Heart left ventricle (tissue), 16 donors: ENCODE measurements at regions not wholly inside any gene's neighbourhood (a gene's known extent, or its start where the extent isn't known, plus 50 kb on each side); places are given as distances from the start of the nearest gene placed in this dataset.

Experiments used
- ATAC-seq, 4 donors: fragments of 200-7000 bp; cut with Tn5 transposase; one replicate each; pipeline ENCODE4 v1.9.1; 2020 to 2022; ENCODE audit warnings: moderate library complexity in 4 of 4, mild to moderate bottlenecking in 3 of 4, moderate number of reproducible peaks in 1 of 4
- DNase-seq, 5 donors: peaks; one replicate each; pipeline ENCODE4 v3.0.0-alpha.2; 2020
- H3K27ac ChIP-seq, 12 donors: fragments of 200-600 bp; sonication (generic) in 4 of 12; one replicate each; pipeline versions ENCODE4 v1.5.0 to v1.8.0; 2016 to 2022; ENCODE audit warnings: mild to moderate bottlenecking in 2 of 12
- H3K27me3 ChIP-seq, 9 donors: fragments of 200-600 bp; sonication (generic) in 2 of 9; one replicate each; pipeline versions ENCODE4 v1.5.1 to v1.8.0; 2016 to 2022; ENCODE audit warnings: mild to moderate bottlenecking in 3 of 9
- H3K36me3 ChIP-seq, 9 donors: fragments of 200-600 bp; sonication (generic) in 2 of 9; one replicate each; pipeline versions ENCODE4 v1.5.0 to v1.8.0; 2018 to 2022; ENCODE audit warnings: mild to moderate bottlenecking in 2 of 9
- H3K4me1 ChIP-seq, 12 donors: fragments of 200-600 bp; sonication (generic) in 4 of 12; one replicate each; pipeline versions ENCODE4 v1.5.0 to v1.8.0; 2016 to 2022; ENCODE audit warnings: mild to moderate bottlenecking in 3 of 12
- H3K4me3 ChIP-seq, 12 donors: fragments of 200-600 bp; sonication (generic) in 4 of 12; one replicate each; pipeline versions ENCODE4 v1.5.0 to v1.8.0; 2017 to 2022; ENCODE audit warnings: mild to moderate bottlenecking in 9 of 12, moderate library complexity in 4 of 12
- H3K9me3 ChIP-seq, 12 donors: fragments of 200-600 bp; sonication (generic) in 4 of 12; one replicate each; pipeline versions ENCODE4 v1.5.0 to v1.8.0; 2016 to 2022; ENCODE audit warnings: mild to moderate bottlenecking in 1 of 12
- CTCF ChIP-seq, 12 donors: fragments of 200-600 bp; sonication (generic) in 4 of 12; IDR thresholded peaks; one replicate each; pipeline versions ENCODE4 v1.5.0 to v1.8.0; 2018 to 2022; ENCODE audit warnings: antibody characterized with exemption in 12 of 12, mild to moderate bottlenecking in 5 of 12
- POLR2A ChIP-seq, 2 donors: fragments of 450-650 bp; IDR thresholded peaks; one replicate each; pipeline ENCODE4 v1.6.1; 2017; ENCODE audit warnings: antibody characterized with exemption in 2 of 2, mild to moderate bottlenecking in 2 of 2, moderate library complexity in 2 of 2
- WGBS, 4 donors: extraction: QIAGEN DNeasy Blood & Tissue Kit in 2 of 4; methylation state at CpG; one replicate each; pipeline versions ENCODE4 v1.1.5 to v1.1.7; 2013 to 2018; 5-methylcytosine and 5-hydroxymethylcytosine counted together
- intact Hi-C, 10 donors: fragments of 100-400 bp; cut with DNase I; formaldehyde crosslinking; loops; one replicate each; pipeline versions ENCODE4 v1.11.1 to v1.14.2; 2022
- donor health status: ischemic (EF 13 %, LVEDD 7.1; RV severe dilation, severe dysfunction).
- donor health status: healthy with polysubstance abuse.
- donor health status: DM: no; HTN: yes; CAD: no.
- donor health status: DM: no; HTN: no; CAD: no.
- donor health status: ischemic (EF 25% LVEDD 6.9; RV normal size, moderate dysfunction).
- donor health status: ischemic (EF 25% LVEDD 5.7; RV mildly dilated, moderate dysfunction).
- donor health status: healthy.
- donor health status: DM: yes; HTN: yes; CAD: no.
- donor health status: ischemic (EF 35%, LVEDD 5.7; RV mildly dilated, moderate dysfunction).
- donor health status: nonischemic (EF 11% LVEDD 7.7; RV severe dilation, severe dysfunction).
- donor health status: DM: yes; HTN: yes; CAD: no.
- donor health status: PGD.
- donor health status: ischemic (EF 29% LVEDD 5.4; RV normal size, mild dysfunction).
- donor health status: nonischemic (EF 23%, LVEDD 6.1; RV moderate dilation, normal function).

DNA sequence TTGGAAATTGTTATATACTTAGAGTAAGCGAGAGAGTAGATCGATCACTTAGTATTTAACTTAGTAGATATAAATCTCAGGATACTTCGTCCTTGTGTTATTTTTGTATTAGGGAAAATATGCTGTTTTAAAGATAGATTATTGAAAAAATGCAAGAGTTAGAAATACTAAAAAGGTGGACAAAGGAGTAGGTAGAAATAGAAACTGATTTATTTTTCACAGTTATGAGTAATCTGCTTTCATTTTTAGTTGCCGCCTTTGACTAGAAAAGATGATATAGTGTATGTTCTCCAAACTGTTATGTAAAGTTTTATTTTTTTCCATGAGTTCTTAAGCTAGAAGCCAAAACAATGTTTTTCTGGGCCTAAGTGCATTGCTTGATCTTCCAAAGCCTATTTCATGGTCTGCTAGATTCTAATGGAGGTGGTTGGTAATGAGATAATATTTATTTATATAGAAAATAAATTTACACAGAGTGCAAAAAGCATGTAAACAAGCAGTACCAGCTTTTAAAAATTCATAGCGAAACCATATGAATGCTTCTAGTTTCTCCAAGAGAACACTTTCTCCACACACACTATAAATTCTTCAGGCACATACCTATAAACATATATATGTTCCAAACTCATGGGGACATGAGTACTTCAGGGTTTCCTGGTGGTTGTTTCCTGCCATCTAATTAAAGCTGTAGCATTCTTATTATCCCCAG, 61.1 kb downstream of the DIPK2A start:
- WGBS, 4 donors = 87 to 93% (median 90%) methylated on average over 5 of the region's 5 CpGs
- no peak for DNase-seq
- Histone ChIP-seq H3K27me3 (no peaks in the 10 kb centered on the region), H3K36me3 (no peaks in the 10 kb centered on the region), H3K27ac (no peak overlapping the region), H3K9me3 (no peaks in the 10 kb centered on the region), H3K4me1 (peaks cover 0 to 10% (median 0%) of the 10 kb centered on the region in 12 donors), H3K4me3 (no peak overlapping the region)
- intact Hi-C loops = no loop called here
- no peak for ATAC-seq
- no peak for TF ChIP-seq POLR2A (IDR thresholded peaks at IDR 0.05)
- TF ChIP-seq CTCF (IDR thresholded peaks at IDR 0.05) = no peak

GRCh38 chr3:144033240-144033589, 61.6 kb downstream of the DIPK2A start:
- Histone ChIP-seq H3K27me3 (no peaks in the 10 kb centered on the region), H3K9me3 (no peaks in the 10 kb centered on the region), H3K4me3 (no peak overlapping the region), H3K27ac (no peak overlapping the region), H3K36me3 (no peaks in the 10 kb centered on the region), H3K4me1 (peaks cover 0 to 10% (median 0%) of the 10 kb centered on the region in 12 donors)
- intact Hi-C loops = no loop called here
- no peak for TF ChIP-seq CTCF (IDR thresholded peaks at IDR 0.05)
- no peak for TF ChIP-seq POLR2A (IDR thresholded peaks at IDR 0.05)
- WGBS, 4 donors = 70 to 81% (median 74%) methylated on average over 1 of the region's 1 CpG
- ATAC-seq (no peak), DNase-seq (no peak)

DNA sequence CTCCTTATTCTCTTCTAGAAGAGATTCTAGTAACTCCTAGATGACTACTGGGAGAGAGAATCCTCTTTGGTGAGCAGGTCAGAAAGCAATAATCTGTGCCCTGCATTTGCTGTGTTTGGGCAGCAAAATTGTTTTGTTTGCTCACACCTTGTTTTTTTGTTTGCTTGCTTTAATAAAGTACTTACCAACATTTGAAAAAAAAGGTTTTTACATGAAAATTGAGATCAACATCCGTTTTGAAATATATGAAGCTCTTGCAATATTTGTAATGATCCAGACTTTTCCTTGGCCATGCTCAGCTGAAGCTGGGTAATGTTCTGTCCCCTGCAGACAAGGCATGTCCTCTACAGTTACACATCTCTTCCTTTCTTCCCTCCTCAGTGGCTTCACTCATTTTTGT, 62.2 kb downstream of the DIPK2A start:
- DNase-seq (no peak), ATAC-seq (no peak)
- H3K4me3 ChIP-seq = no peak overlapping the region
- peaks cover 0 to 10% (median 0%) of the 10 kb centered on the region in 12 donors for H3K4me1 ChIP-seq
- WGBS, 4 donors = 36 to 74% (median 61%) methylated on average over 1 of the region's 1 CpG
- no peak overlapping the region for H3K27ac ChIP-seq
- H3K9me3 ChIP-seq = no peaks in the 10 kb centered on the region
- TF ChIP-seq POLR2A (IDR thresholded peaks at IDR 0.05) = no peak
- no peak for TF ChIP-seq CTCF (IDR thresholded peaks at IDR 0.05)
- no peaks in the 10 kb centered on the region for H3K27me3 ChIP-seq
- no peaks in the 10 kb centered on the region for H3K36me3 ChIP-seq
- intact Hi-C loops = no loop called here

DNA sequence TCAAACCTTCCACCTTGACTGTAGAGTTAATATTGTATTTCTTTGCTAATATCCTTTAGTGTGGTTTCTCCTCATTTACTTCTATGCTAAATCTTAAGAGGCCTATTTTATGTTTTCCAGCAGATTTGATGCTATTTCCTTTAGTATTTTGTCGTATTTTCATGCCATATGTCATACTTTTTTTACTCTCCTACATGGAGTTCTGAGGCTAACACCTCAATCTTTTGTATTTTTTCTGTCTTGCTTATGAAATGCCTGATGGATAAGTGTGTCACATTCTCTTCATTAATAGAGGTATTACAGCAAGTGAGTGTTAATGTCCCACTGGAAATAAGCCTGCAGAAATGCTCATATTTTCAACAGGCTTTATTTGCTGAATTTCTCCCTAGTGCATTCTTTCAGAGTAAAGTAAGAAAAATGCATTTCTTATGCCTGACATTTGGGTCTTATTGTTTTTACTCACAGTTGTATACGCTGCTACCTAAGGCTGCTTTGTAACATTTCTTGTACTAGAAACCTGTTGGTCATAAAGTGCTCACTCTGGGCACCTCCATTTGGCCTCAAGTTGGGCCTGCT, 63.2 kb downstream of the DIPK2A start:
- no peak for DNase-seq
- TF ChIP-seq POLR2A (IDR thresholded peaks at IDR 0.05) (no peak), CTCF (IDR thresholded peaks at IDR 0.05) (no peak)
- H3K27ac ChIP-seq = no peak overlapping the region
- H3K9me3 ChIP-seq = no peaks in the 10 kb centered on the region
- ATAC-seq = no peak
- H3K4me1 ChIP-seq = peaks cover 0 to 10% (median 0%) of the 10 kb centered on the region in 12 donors
- whole genome bisulfite sequencing, 4 donors = 88 to 93% (median 91%) methylated on average over 2 of the region's 2 CpGs
- no peaks in the 10 kb centered on the region for H3K27me3 ChIP-seq
- no peak overlapping the region for H3K4me3 ChIP-seq
- intact Hi-C loops = no loop called here
- no peaks in the 10 kb centered on the region for H3K36me3 ChIP-seq
